GM23338 (cell line): ENCODE measurements at regions not wholly inside any gene's neighbourhood (a gene's known extent, or its start where the extent isn't known, plus 50 kb on each side); places are given as distances from the start of the nearest gene placed in this dataset.

ENCODE experiments used
- ATAC-seq: fragments of 200-7000 bp; cut with Tn5 transposase; 3 replicates; pipeline ENCODE4 v1.9.1; 2020
- DNase-seq: peaks from one replicate; pipeline ENCODE4 v3.0.0-alpha.2; 2015; ENCODE audit warnings: low spot score
- H2AFZ ChIP-seq: fragments of 200-600 bp; sonication (generic); 2 replicates; pipeline ENCODE4 v1.8.0; 2016; ENCODE audit warnings: antibody characterized with exemption, mild to moderate bottlenecking, moderate library complexity
- H3F3A ChIP-seq: fragments of 200-600 bp; sonication (generic); replicated peaks from 2 replicates; pipeline ENCODE4 v1.8.0; 2017; ENCODE audit warnings: antibody characterized with exemption, mixed run types, low read depth
- H3K27ac ChIP-seq: fragments of 200-600 bp; sonication (generic); 2 replicates; pipeline ENCODE4 v1.6.1; 2016; ENCODE audit warnings: low read depth
- H3K27me3 ChIP-seq: fragments of 200-600 bp; sonication (generic); 2 replicates; pipeline ENCODE4 v1.8.0; 2016; ENCODE audit warnings: mild to moderate bottlenecking, mixed run types, moderate library complexity; ENCODE audit not compliant: insufficient read depth
- H3K36me3 ChIP-seq: fragments of 200-600 bp; sonication (generic); 2 replicates; pipeline ENCODE4 v1.8.0; 2016; ENCODE audit warnings: mild to moderate bottlenecking; ENCODE audit not compliant: insufficient read depth
- H3K4me1 ChIP-seq: fragments of 200-600 bp; sonication (generic); 2 replicates; pipeline ENCODE4 v1.8.0; 2016; ENCODE audit warnings: mild to moderate bottlenecking, moderate library complexity; ENCODE audit not compliant: insufficient read depth
- H3K4me2 ChIP-seq: fragments of 200-600 bp; sonication (generic); 2 replicates; pipeline ENCODE4 v1.7.1; 2017; ENCODE audit warnings: mixed run types
- H3K4me3 ChIP-seq: fragments of 200-600 bp; sonication (generic); 2 replicates; pipeline ENCODE4 v1.6.1; 2016; ENCODE audit warnings: mixed run types
- H3K79me2 ChIP-seq: fragments of 200-600 bp; sonication (generic); replicated peaks from 2 replicates; pipeline ENCODE4 v1.8.0; 2017; ENCODE audit warnings: mild to moderate bottlenecking; ENCODE audit not compliant: insufficient read depth
- H3K9me2 ChIP-seq: fragments of 200-600 bp; sonication (generic); 2 replicates; pipeline ENCODE4 v1.8.0; 2017; ENCODE audit not compliant: insufficient read depth
- H4K20me1 ChIP-seq: fragments of 200-600 bp; sonication (generic); replicated peaks from 2 replicates; pipeline ENCODE4 v1.8.0; 2017; ENCODE audit warnings: mild to moderate bottlenecking; ENCODE audit not compliant: insufficient read depth
- H3K27ac Mint-ChIP-seq: 2 replicates; pipeline ENCODE4 v1.8.0; 2020; ENCODE audit warnings: inconsistent platforms, mild to moderate bottlenecking, moderate library complexity, mixed read lengths
- H3K27me3 Mint-ChIP-seq: 3 replicates; pipeline ENCODE4 v1.8.0; 2022; ENCODE audit warnings: low read depth, mild to moderate bottlenecking, moderate library complexity, mixed read lengths, inconsistent platforms; ENCODE audit not compliant: insufficient read depth, poor library complexity
- H3K36me3 Mint-ChIP-seq: 3 replicates; pipeline ENCODE4 v1.8.0; 2021; ENCODE audit warnings: low read depth, mild to moderate bottlenecking, inconsistent platforms, moderate library complexity, mixed read lengths
- H3K4me1 Mint-ChIP-seq: 3 replicates; pipeline ENCODE4 v1.8.0; 2020; ENCODE audit warnings: mild to moderate bottlenecking, inconsistent platforms, mixed read lengths
- H3K4me3 Mint-ChIP-seq: 3 replicates; pipeline ENCODE4 v1.8.0; 2021; ENCODE audit warnings: moderate library complexity, mild to moderate bottlenecking, inconsistent platforms, mixed read lengths
- H3K9me3 Mint-ChIP-seq: 3 replicates; pipeline ENCODE4 v1.8.0; 2020; ENCODE audit warnings: moderate library complexity, mild to moderate bottlenecking, inconsistent platforms, mixed read lengths
- ETS1 ChIP-seq: IDR thresholded peaks from 2 replicates; pipeline ENCODE4 v1.6.1; 2016; ENCODE audit warnings: antibody characterized with exemption
- JUNB ChIP-seq: IDR thresholded peaks from one replicate; pipeline ENCODE4 v1.6.1; 2016; ENCODE audit warnings: antibody characterized with exemption; ENCODE audit not compliant: unreplicated experiment
- NANOG ChIP-seq: IDR thresholded peaks from 2 replicates; pipeline ENCODE4 v1.6.1; 2016; ENCODE audit warnings: antibody characterized with exemption, borderline replicate concordance
- REST ChIP-seq: IDR thresholded peaks from one replicate; pipeline ENCODE4 v1.6.1; 2018; ENCODE audit warnings: antibody characterized with exemption; ENCODE audit not compliant: unreplicated experiment
- ZNF331 ChIP-seq: fragments of 250-450 bp; sonication (Bioruptor Pico); IDR thresholded peaks from 2 replicates; pipeline ENCODE4 v1.5.0; 2020; ENCODE audit warnings: low read depth, mild to moderate bottlenecking, moderate library complexity
- ZNF462 ChIP-seq: fragments of 250-450 bp; sonication (Bioruptor Pico); IDR thresholded peaks from 2 replicates; pipeline ENCODE4 v1.5.0; 2020; ENCODE audit warnings: mild to moderate bottlenecking, moderate library complexity

- Histone ChIP-seq H3K36me3 (no peaks in the 10 kb centered on the region), H2AFZ (no peak overlapping the region), H3K27ac (no peak overlapping the region), H3K4me3 (no peak overlapping the region), H3F3A (no peaks in the 10 kb centered on the region), H3K9me2 (no peaks in the 10 kb centered on the region; the same call in none of the 2 replicates), H4K20me1 (no peaks in the 10 kb centered on the region), H3K27me3 (no peaks in the 10 kb centered on the region), H3K79me2 (no peaks in the 10 kb centered on the region), H3K4me1 (peaks cover 6% of the 10 kb centered on the region; the same call in 1 of the 2 replicates), H3K4me2 (no peak overlapping the region)
- ATAC-seq (no peak), DNase-seq (no peak)
- TF ChIP-seq REST (peak; percentile 43), NANOG (no peak), ETS1 (no peak)
- Mint-ChIP-seq H3K27ac (no peak overlapping the region), H3K27me3 (peaks cover 7% of the 10 kb centered on the region), H3K9me3 (no peaks in the 10 kb centered on the region; the same call in 2 of the 3 replicates), H3K36me3 (no peaks in the 10 kb centered on the region), H3K4me1 (peaks cover 14% of the 10 kb centered on the region), H3K4me3 (no peak overlapping the region)
Measured at GRCh38 chr11:130673698-130674097, 225.3 kb downstream of the ADAMTS15 start.

GRCh38 chr11:130674686-130675308 lies 226.4 kb downstream of the ADAMTS15 start:
- Histone ChIP-seq H3K36me3 (no peaks in the 10 kb centered on the region), H3K4me3 (no peak overlapping the region), H4K20me1 (no peaks in the 10 kb centered on the region), H3K4me2 (no peak overlapping the region), H3K4me1 (peaks cover 6% of the 10 kb centered on the region; the same call in 1 of the 2 replicates), H3K27ac (no peak overlapping the region), H3K27me3 (no peaks in the 10 kb centered on the region), H3K9me2 (no peaks in the 10 kb centered on the region; the same call in 1 of the 2 replicates), H2AFZ (no peak overlapping the region), H3K79me2 (no peaks in the 10 kb centered on the region), H3F3A (no peaks in the 10 kb centered on the region)
- Mint-ChIP-seq H3K36me3 (no peaks in the 10 kb centered on the region; the same call in 2 of the 3 replicates), H3K27ac (no peak overlapping the region), H3K27me3 (peaks cover 7% of the 10 kb centered on the region), H3K4me3 (no peak overlapping the region), H3K9me3 (peaks cover 8% of the 10 kb centered on the region), H3K4me1 (peaks cover 14% of the 10 kb centered on the region)
- ATAC-seq: no peak
- DNase-seq: no peak
- no peak for TF ChIP-seq ZNF331 (CRISPR knock-in tag)
- TF ChIP-seq JUNB: no peak
- no peak for TF ChIP-seq ETS1
- no peak for TF ChIP-seq ZNF462
